ENCODE measurements at regions not wholly inside any gene's neighbourhood (a gene's known extent, or its start where the extent isn't known, plus 50 kb on each side); places are given as distances from the start of the nearest gene placed in this dataset.
"Not testable (repeated sequence)": the region's sequence is repeated elsewhere in the genome, so short reads cannot be mapped to it uniquely, and the experiment has no call there.

GRCh38 chr4:179728305-179728704 lies 2286.1 kb upstream of the AGA start:
- TF ChIP-seq CTCF (IDR thresholded peaks at IDR 0.05; ENCODE audit: insufficient read depth in 1 of 2, low read depth in 1 of 2, low read length in 1 of 2, severe bottlenecking in 1 of 2, unreplicated experiment in 1 of 2): no peak
- CTCF ChIA-PET: no interaction called here
- H3K27me3 Mint-ChIP-seq (ENCODE audit: insufficient read depth, unreplicated experiment): no peaks in the 10 kb centered on the region
- H3K27me3 ChIP-seq (replicated peaks; ENCODE audit: control insufficient read depth, insufficient read depth, low read length): no peaks in the 10 kb centered on the region
- intact Hi-C loops (cut with micrococcal nuclease; ENCODE audit: unreplicated experiment): no loop called here
- H3K4me3 ChIP-seq (ENCODE audit: low read depth, low read length): no peak overlapping the region
- no peaks in the 10 kb centered on the region for H3K36me3 Mint-ChIP-seq (ENCODE audit: insufficient read depth, unreplicated experiment)
- POLR2A ChIA-PET: no interaction called here
- no peak for DNase-seq
- H3K4me1 Mint-ChIP-seq (ENCODE audit: low read depth, unreplicated experiment): no peaks in the 10 kb centered on the region
- BruUV-seq (replicated peaks): no TSS peak
- H3K27ac Mint-ChIP-seq (ENCODE audit: unreplicated experiment): no peak overlapping the region
- no peaks in the 10 kb centered on the region for H3K36me3 ChIP-seq (ENCODE audit: control insufficient read depth, insufficient read depth, low read length)
- H3K4me1 ChIP-seq: no peaks in the 10 kb centered on the region
- no peaks in the 10 kb centered on the region for H3K9me3 ChIP-seq
- no peak overlapping the region for H3K4me3 Mint-ChIP-seq (ENCODE audit: unreplicated experiment)
- H3K9me3 Mint-ChIP-seq (ENCODE audit: unreplicated experiment): no peaks in the 10 kb centered on the region

- H3K9me3 ChIP-seq; H3K36me3 ChIP-seq (ENCODE audit: control insufficient read depth, insufficient read depth, low read length); H3K4me1 ChIP-seq; H3K4me3 ChIP-seq (ENCODE audit: low read depth, low read length); H3K36me3 Mint-ChIP-seq (ENCODE audit: insufficient read depth, unreplicated experiment); BruUV-seq (replicated peaks); H3K27me3 Mint-ChIP-seq (ENCODE audit: insufficient read depth, unreplicated experiment); CTCF ChIA-PET; DNase-seq; H3K9me3 Mint-ChIP-seq (ENCODE audit: unreplicated experiment); H3K4me3 Mint-ChIP-seq (ENCODE audit: unreplicated experiment); H3K27ac Mint-ChIP-seq (ENCODE audit: unreplicated experiment); intact Hi-C loops (cut with micrococcal nuclease; ENCODE audit: unreplicated experiment); H3K4me1 Mint-ChIP-seq (ENCODE audit: low read depth, unreplicated experiment); POLR2A ChIA-PET; H3K27me3 ChIP-seq (replicated peaks; ENCODE audit: control insufficient read depth, insufficient read depth, low read length): not testable (repeated sequence)
Measured at GRCh38 chr4:179736820-179737219, 2294.6 kb upstream of the AGA start.

- ChIA-PET CTCF (no interaction called here), POLR2A (no interaction called here)
- H3K4me3 ChIP-seq (ENCODE audit: low read depth, low read length): no peak overlapping the region
- Mint-ChIP-seq H3K9me3 (ENCODE audit: unreplicated experiment) (no peaks in the 10 kb centered on the region), H3K4me1 (ENCODE audit: low read depth, unreplicated experiment) (no peaks in the 10 kb centered on the region), H3K4me3 (ENCODE audit: unreplicated experiment) (no peak overlapping the region), H3K27ac (ENCODE audit: unreplicated experiment) (no peak overlapping the region), H3K36me3 (ENCODE audit: insufficient read depth, unreplicated experiment) (no peaks in the 10 kb centered on the region), H3K27me3 (ENCODE audit: insufficient read depth, unreplicated experiment) (no peaks in the 10 kb centered on the region)
- H3K36me3 ChIP-seq (ENCODE audit: control insufficient read depth, insufficient read depth, low read length): no peaks in the 10 kb centered on the region
- intact Hi-C loops (cut with micrococcal nuclease; ENCODE audit: unreplicated experiment): no loop called here
- H3K9me3 ChIP-seq: no peaks in the 10 kb centered on the region
- H3K4me1 ChIP-seq: no peaks in the 10 kb centered on the region
- DNase-seq: no peak
- no peaks in the 10 kb centered on the region for H3K27me3 ChIP-seq (replicated peaks; ENCODE audit: control insufficient read depth, insufficient read depth, low read length)
- no TSS peak for BruUV-seq (replicated peaks)
- no peak for TF ChIP-seq CTCF (IDR thresholded peaks at IDR 0.05; ENCODE audit: insufficient read depth in 1 of 2, low read depth in 1 of 2, low read length in 1 of 2, severe bottlenecking in 1 of 2, unreplicated experiment in 1 of 2)
Measured at GRCh38 chr4:179738822-179739221, 2296.6 kb upstream of the AGA start.

GRCh38 chr4:179747218-179747910 lies 2305.1 kb upstream of the AGA start:
- no peaks in the 10 kb centered on the region for H3K36me3 Mint-ChIP-seq (ENCODE audit: insufficient read depth, unreplicated experiment)
- no peak for DNase-seq
- H3K9me3 ChIP-seq: no peaks in the 10 kb centered on the region
- H3K4me3 Mint-ChIP-seq (ENCODE audit: unreplicated experiment): no peak overlapping the region
- ChIA-PET CTCF (no interaction called here), POLR2A (no interaction called here)
- intact Hi-C loops (cut with micrococcal nuclease; ENCODE audit: unreplicated experiment): no loop called here
- no peaks in the 10 kb centered on the region for H3K4me1 ChIP-seq
- H3K4me1 Mint-ChIP-seq (ENCODE audit: low read depth, unreplicated experiment): no peaks in the 10 kb centered on the region
- H3K27me3 ChIP-seq (replicated peaks; ENCODE audit: control insufficient read depth, insufficient read depth, low read length): no peaks in the 10 kb centered on the region
- no peaks in the 10 kb centered on the region for H3K36me3 ChIP-seq (ENCODE audit: control insufficient read depth, insufficient read depth, low read length)
- TF ChIP-seq CTCF (IDR thresholded peaks at IDR 0.05; ENCODE audit: insufficient read depth in 1 of 2, low read depth in 1 of 2, low read length in 1 of 2, severe bottlenecking in 1 of 2, unreplicated experiment in 1 of 2): no peak
- H3K27ac Mint-ChIP-seq (ENCODE audit: unreplicated experiment): no peak overlapping the region
- BruUV-seq (replicated peaks): no TSS peak
- no peak overlapping the region for H3K4me3 ChIP-seq (ENCODE audit: low read depth, low read length)
- H3K27me3 Mint-ChIP-seq (ENCODE audit: insufficient read depth, unreplicated experiment): peaks cover 3% of the 10 kb centered on the region
- no peaks in the 10 kb centered on the region for H3K9me3 Mint-ChIP-seq (ENCODE audit: unreplicated experiment)

All from Caco-2 (cell line).